B cell (primary cell): ENCODE measurements at regions not wholly inside any gene's neighbourhood (a gene's known extent, or its start where the extent isn't known, plus 50 kb on each side); places are given as distances from the start of the nearest gene placed in this dataset.

Experiments used
- ATAC-seq: fragments of 200-7000 bp; cut with Tn5 transposase; one replicate; pipeline ENCODE4 v1.10.0; 2021; ENCODE audit warnings: low read depth, mild to moderate bottlenecking, moderate number of reproducible peaks, moderate library complexity
- CTCF ChIA-PET: fragments of 350-600 bp; sonication (Branson Sonifier 250); formaldehyde crosslinking; loops from one replicate; lab custom pipeline; 2021; ENCODE audit warnings: antibody characterized with exemption, inconsistent platforms; lab: Charles Lee
- POLR2A ChIA-PET: fragments of 350-600 bp; sonication (Branson Sonifier 250); formaldehyde crosslinking; loops from one replicate; lab custom pipeline; 2021; ENCODE audit warnings: antibody characterized with exemption; lab: Charles Lee
- DNase-seq: peaks from one replicate; pipeline ENCODE4 v3.0.0; 2013
- H2AFZ ChIP-seq: 2 replicates; pipeline ENCODE4 v1.6.1; 2012; ENCODE audit warnings: mild to moderate bottlenecking, low read depth, low read length; ENCODE audit not compliant: insufficient read depth, poor library complexity, severe bottlenecking
- H3K27ac ChIP-seq, 2 donors: 1 replicate in 1 of 2; 2 replicates in 1 of 2; pipeline ENCODE4 v1.5.1; 2012 to 2013; ENCODE audit warnings: low read length in 2 of 2, mild to moderate bottlenecking in 2 of 2, moderate library complexity in 1 of 2
- H3K27me3 ChIP-seq, 4 experiments: fragments of 200-600 bp in 1 of 4; sonication (generic) in 1 of 4; replicated peaks in 1 of 4; 1 replicate in 2 of 4; 2 replicates in 2 of 4; pipeline versions ENCODE4 v1.6.1 to v1.7.0; 2013 to 2016; ENCODE audit warnings: low read length in 3 of 4, mild to moderate bottlenecking in 2 of 4, mixed read lengths in 1 of 4, moderate library complexity in 1 of 4; ENCODE audit not compliant: insufficient read depth in 4 of 4, control insufficient read depth in 3 of 4; ENCODE audit errors: control extremely low read depth in 1 of 4
- H3K36me3 ChIP-seq, 2 experiments: replicated peaks in 1 of 2; 1 replicate in 1 of 2; 2 replicates in 1 of 2; pipeline versions ENCODE4 v1.6.1 to v1.7.1; 2013; ENCODE audit warnings: low read length in 1 of 2; ENCODE audit not compliant: insufficient read depth in 2 of 2, control insufficient read depth in 1 of 2; ENCODE audit errors: control extremely low read depth in 1 of 2, extremely low read depth in 1 of 2
- H3K4me1 ChIP-seq, 2 donors: fragments of 200-600 bp in 1 of 2; sonication (generic) in 1 of 2; 1 replicate in 1 of 2; 2 replicates in 1 of 2; pipeline versions ENCODE4 v1.5.1 to v1.6.1; 2013 to 2017; ENCODE audit warnings: low read length in 2 of 2; ENCODE audit not compliant: control insufficient read depth in 2 of 2, insufficient read depth in 2 of 2
- H3K4me2 ChIP-seq: replicated peaks from 2 replicates; pipeline ENCODE3; 2012; ENCODE audit warnings: mild to moderate bottlenecking, low read depth, low read length; ENCODE audit not compliant: poor library complexity, severe bottlenecking
- H3K4me3 ChIP-seq, 5 experiments: fragments of 200-600 bp in 1 of 5; sonication (generic) in 1 of 5; 1 replicate in 3 of 5; 2 replicates in 2 of 5; pipeline versions ENCODE4 v1.5.1 to v1.7.0; 2011 to 2016; ENCODE audit warnings: low read length in 4 of 5, mild to moderate bottlenecking in 4 of 5, low read depth in 2 of 5, control low read depth in 1 of 5, moderate library complexity in 1 of 5; ENCODE audit not compliant: insufficient read depth in 1 of 5; ENCODE audit errors: control extremely low read depth in 1 of 5, extremely low read depth in 1 of 5
- H3K79me2 ChIP-seq: fragments of 200-600 bp; sonication (generic); one replicate; pipeline ENCODE4 v1.6.0; 2016; ENCODE audit warnings: low read length; ENCODE audit not compliant: control insufficient read depth, insufficient read depth
- H3K9ac ChIP-seq: fragments of 200-600 bp; sonication (generic); 2 replicates; pipeline ENCODE4 v1.6.1; 2017; ENCODE audit warnings: mild to moderate bottlenecking, low read length, moderate library complexity
- H3K9me3 ChIP-seq, 3 donors: one replicate each; pipeline versions ENCODE4 v1.6.1 to v1.7.1; 2013; ENCODE audit warnings: low read length in 2 of 3; ENCODE audit not compliant: control insufficient read depth in 2 of 3, insufficient read depth in 1 of 3; ENCODE audit errors: control extremely low read depth in 1 of 3
- H4K20me1 ChIP-seq: 2 replicates; pipeline ENCODE4 v1.6.0; 2012; ENCODE audit warnings: mild to moderate bottlenecking, low read length; ENCODE audit not compliant: insufficient read depth, control insufficient read depth, poor library complexity, severe bottlenecking
- H3K27ac Mint-ChIP-seq: one replicate; pipeline ENCODE4 v1.8.0; 2021; ENCODE audit warnings: mixed read lengths
- H3K27me3 Mint-ChIP-seq: one replicate; pipeline ENCODE4 v1.8.0; 2021; ENCODE audit warnings: mixed read lengths
- H3K4me1 Mint-ChIP-seq: one replicate; pipeline ENCODE4 v1.8.0; 2021; ENCODE audit warnings: mixed read lengths
- H3K4me3 Mint-ChIP-seq: one replicate; pipeline ENCODE4 v1.8.0; 2021; ENCODE audit warnings: mixed read lengths
- H3K9me3 Mint-ChIP-seq: one replicate; pipeline ENCODE4 v1.8.0; 2022; ENCODE audit warnings: mixed read lengths; ENCODE audit not compliant: insufficient read depth
- CTCF ChIP-seq: fragments of 200-600 bp; IDR thresholded peaks from one replicate; pipeline ENCODE4 v1.8.0; 2022; ENCODE audit warnings: antibody characterized with exemption, mild to moderate bottlenecking
- EZH2 ChIP-seq: IDR thresholded peaks from 2 replicates; pipeline ENCODE4 v1.6.1; 2012; ENCODE audit warnings: borderline replicate concordance, low read depth, mild to moderate bottlenecking, moderate library complexity, low read length; ENCODE audit not compliant: insufficient read depth, poor library complexity, severe bottlenecking
- WGBS: methylation state at CpG from one replicate; pipeline ENCODE4 v1.1.5; 2013; ENCODE audit warnings: missing lambda C conversion rate; ENCODE audit not compliant: insufficient coverage; 5-methylcytosine and 5-hydroxymethylcytosine counted together
- intact Hi-C: fragments of 100-400 bp; cut with micrococcal nuclease; formaldehyde crosslinking; loops from one replicate; pipeline ENCODE4 v1.10.0; 2022

GRCh38 chr6:91135406-91136103, 548.7 kb upstream of the MAP3K7 start:
- Histone ChIP-seq H3K4me1 (no peaks in the 10 kb centered on the region), H4K20me1 (no peaks in the 10 kb centered on the region), H3K27me3 (no peaks in the 10 kb centered on the region), H3K9me3 (no peaks in the 10 kb centered on the region), H3K79me2 (no peaks in the 10 kb centered on the region), H2AFZ (no peak overlapping the region), H3K4me2 (no peak overlapping the region), H3K4me3 (no peak overlapping the region), H3K9ac (no peak overlapping the region), H3K27ac (no peak overlapping the region), H3K36me3 (no peaks in the 10 kb centered on the region)
- DNase-seq (no peak), ATAC-seq (no peak)
- Mint-ChIP-seq H3K9me3 (peaks cover 2% of the 10 kb centered on the region), H3K27me3 (no peaks in the 10 kb centered on the region), H3K4me3 (no peak overlapping the region), H3K27ac (no peak overlapping the region), H3K4me1 (no peaks in the 10 kb centered on the region)
- WGBS, result 100% methylated on average over 1 of the region's 2 CpGs
- intact Hi-C loops, result no loop called here
- ChIA-PET POLR2A (no interaction called here), CTCF (no interaction called here)
- TF ChIP-seq CTCF (no peak), EZH2 (no peak)

GRCh38 chr6:91132461-91132860, 545.6 kb upstream of the MAP3K7 start:
- ATAC-seq (no peak), DNase-seq (no peak)
- no peaks in the 10 kb centered on the region for H3K4me1 ChIP-seq
- H4K20me1 ChIP-seq, result no peaks in the 10 kb centered on the region
- no peaks in the 10 kb centered on the region for H3K9me3 ChIP-seq
- intact Hi-C loops, result no loop called here
- H3K79me2 ChIP-seq, result no peaks in the 10 kb centered on the region
- H3K27ac Mint-ChIP-seq, result no peak overlapping the region
- 100% methylated on average over 1 of the region's 3 CpGs for WGBS
- H3K27ac ChIP-seq, result no peak overlapping the region
- H3K4me2 ChIP-seq, result no peak overlapping the region
- H3K36me3 ChIP-seq, result no peaks in the 10 kb centered on the region
- no peak overlapping the region for H3K9ac ChIP-seq
- no peak overlapping the region for H3K4me3 Mint-ChIP-seq
- POLR2A ChIA-PET, result no interaction called here
- H3K9me3 Mint-ChIP-seq, result peaks cover 3% of the 10 kb centered on the region
- no peak overlapping the region for H3K4me3 ChIP-seq
- H3K4me1 Mint-ChIP-seq, result no peaks in the 10 kb centered on the region
- TF ChIP-seq CTCF (no peak), EZH2 (no peak)
- no peaks in the 10 kb centered on the region for H3K27me3 Mint-ChIP-seq
- no peak overlapping the region for H2AFZ ChIP-seq
- CTCF ChIA-PET, result no interaction called here
- no peaks in the 10 kb centered on the region for H3K27me3 ChIP-seq
